Mucosa of descending colon (tissue), 3 donors: ENCODE measurements at regions not wholly inside any gene's neighbourhood (a gene's known extent, or its start where the extent isn't known, plus 50 kb on each side); places are given as distances from the start of the nearest gene placed in this dataset.

Experiments used
- ATAC-seq: fragments of 200-7000 bp; cut with Tn5 transposase; one replicate; pipeline ENCODE4 v1.9.1; 2020; ENCODE audit warnings: mild to moderate bottlenecking, moderate library complexity
- DNase-seq, 3 donors: peaks; one replicate each; pipeline ENCODE4 v3.0.0-alpha.2; 2020
- H3K36me3 ChIP-seq: fragments of 200-600 bp; one replicate; pipeline ENCODE4 v1.8.0; 2021; ENCODE audit warnings: low read depth, mild to moderate bottlenecking
- H3K4me1 ChIP-seq: fragments of 200-600 bp; one replicate; pipeline ENCODE4 v1.8.0; 2021; ENCODE audit warnings: low read depth, mild to moderate bottlenecking
- H3K4me3 ChIP-seq: fragments of 200-600 bp; one replicate; pipeline ENCODE4 v1.8.0; 2021; ENCODE audit warnings: mild to moderate bottlenecking
- H3K9me3 ChIP-seq: fragments of 200-600 bp; one replicate; pipeline ENCODE4 v1.8.0; 2021; ENCODE audit warnings: mild to moderate bottlenecking
- CTCF ChIP-seq: fragments of 200-600 bp; IDR thresholded peaks from one replicate; pipeline ENCODE4 v1.8.0; 2022; ENCODE audit warnings: antibody characterized with exemption, mild to moderate bottlenecking
- intact Hi-C, 2 donors: fragments of 100-400 bp; cut with DNase I in 1 of 2; cut with micrococcal nuclease in 1 of 2; formaldehyde crosslinking; loops; one replicate each; pipeline versions ENCODE4 v1.11.0 to v1.11.1; 2022; cut with DNase I, micrococcal nuclease
- donor health status: DM: no; HTN: no; CAD: no; lungs with moderate emphysema.
- donor health status: DM: no; HTN: no; CAD: no.
- donor health status: DM: no; HTN: yes; CAD: no.

GRCh38 chr21:38646213-38646837, 148.0 kb upstream of the ERG start:
- Histone ChIP-seq H3K4me1 (no peaks in the 10 kb centered on the region), H3K4me3 (no peak overlapping the region), H3K36me3 (no peaks in the 10 kb centered on the region), H3K9me3 (no peaks in the 10 kb centered on the region)
- ATAC-seq (no peak), DNase-seq (no peak)
- intact Hi-C loops: no loop called here
- no peak for TF ChIP-seq CTCF

GRCh38 chr21:38649120-38649519, 150.8 kb upstream of the ERG start:
- H3K4me1 ChIP-seq: no peaks in the 10 kb centered on the region
- DNase-seq (no peak), ATAC-seq (no peak)
- no peak for TF ChIP-seq CTCF
- intact Hi-C loops: no loop called here
- no peaks in the 10 kb centered on the region for H3K36me3 ChIP-seq
- H3K9me3 ChIP-seq: no peaks in the 10 kb centered on the region
- no peak overlapping the region for H3K4me3 ChIP-seq

GRCh38 chr21:38651570-38651969, 153.3 kb upstream of the ERG start:
- H3K9me3 ChIP-seq: no peaks in the 10 kb centered on the region
- no peak for DNase-seq
- H3K4me1 ChIP-seq: no peaks in the 10 kb centered on the region
- no peak for TF ChIP-seq CTCF
- no peaks in the 10 kb centered on the region for H3K36me3 ChIP-seq
- intact Hi-C loops: no loop called here
- H3K4me3 ChIP-seq: no peak overlapping the region
- no peak for ATAC-seq

GRCh38 chr21:38652396-38652795, 153.3 kb upstream of the ETS2 start:
- TF ChIP-seq CTCF: no peak
- DNase-seq (no peak), ATAC-seq (no peak)
- Histone ChIP-seq H3K4me3 (no peak overlapping the region), H3K9me3 (no peaks in the 10 kb centered on the region), H3K36me3 (no peaks in the 10 kb centered on the region), H3K4me1 (no peaks in the 10 kb centered on the region)
- intact Hi-C loops: no loop called here

- no peak for TF ChIP-seq CTCF
- DNase-seq (no peak), ATAC-seq (no peak)
- Histone ChIP-seq H3K9me3 (no peaks in the 10 kb centered on the region), H3K4me1 (no peaks in the 10 kb centered on the region), H3K4me3 (no peak overlapping the region), H3K36me3 (no peaks in the 10 kb centered on the region)
- intact Hi-C loops: no loop called here
Observed at GRCh38 chr21:38654580-38654979, 151.1 kb upstream of the ETS2 start.

GRCh38 chr21:38658511-38658910, 147.2 kb upstream of the ETS2 start:
- H3K4me1 ChIP-seq: peaks cover 14% of the 10 kb centered on the region
- no peaks in the 10 kb centered on the region for H3K36me3 ChIP-seq
- ATAC-seq: no peak
- H3K4me3 ChIP-seq: no peak overlapping the region
- TF ChIP-seq CTCF: no peak
- intact Hi-C loops: no loop called here
- H3K9me3 ChIP-seq: no peaks in the 10 kb centered on the region
- no peak for DNase-seq
